H9 (cell line): ENCODE measurements at regions not wholly inside any gene's neighbourhood (a gene's known extent, or its start where the extent isn't known, plus 50 kb on each side); places are given as distances from the start of the nearest gene placed in this dataset.
"Not testable (repeated sequence)": the region's sequence is repeated elsewhere in the genome, so short reads cannot be mapped to it uniquely, and the experiment has no call there.

Source experiments
- DNase-seq: peaks from one replicate; pipeline ENCODE4 v3.0.0-alpha.2; 2017
- H2AFZ ChIP-seq: one replicate; pipeline ENCODE4 v1.6.1; 2013; ENCODE audit warnings: mild to moderate bottlenecking, low read length, control low read depth, moderate library complexity
- H2AK5ac ChIP-seq: 2 replicates; pipeline ENCODE4 v1.6.1; 2013; ENCODE audit warnings: low read length, control low read depth, mixed read lengths; ENCODE audit not compliant: insufficient read length
- H2BK120ac ChIP-seq: one replicate; pipeline ENCODE4 v1.6.1; 2013; ENCODE audit warnings: low read depth, mild to moderate bottlenecking, low read length, control low read depth, inconsistent platforms; ENCODE audit not compliant: poor library complexity, severe bottlenecking
- H2BK12ac ChIP-seq: 2 replicates; pipeline ENCODE4 v1.6.1; 2013; ENCODE audit warnings: low read length, control low read depth, mixed read lengths, low read depth; ENCODE audit not compliant: insufficient read length
- H2BK15ac ChIP-seq: 2 replicates; pipeline ENCODE4 v1.6.1; 2013; ENCODE audit warnings: low read depth, low read length, control low read depth
- H2BK20ac ChIP-seq: one replicate; pipeline ENCODE4 v1.6.1; 2013; ENCODE audit warnings: low read depth, mild to moderate bottlenecking, low read length, control low read depth, inconsistent platforms; ENCODE audit not compliant: poor library complexity, severe bottlenecking
- H2BK5ac ChIP-seq: 2 replicates; pipeline ENCODE4 v1.6.1; 2013; ENCODE audit warnings: low read length, control low read depth, mixed read lengths; ENCODE audit not compliant: insufficient read length
- H3K14ac ChIP-seq: 2 replicates; pipeline ENCODE4 v1.6.1; 2013; ENCODE audit warnings: low read length, control low read depth; ENCODE audit not compliant: insufficient read depth
- H3K18ac ChIP-seq: 2 replicates; pipeline ENCODE4 v1.6.1; 2013; ENCODE audit warnings: low read depth, mild to moderate bottlenecking, mixed read lengths, low read length, control low read depth; ENCODE audit not compliant: insufficient read length
- H3K23ac ChIP-seq: 2 replicates; pipeline ENCODE4 v1.6.1; 2013; ENCODE audit warnings: low read length, control low read depth, mixed read lengths, low read depth; ENCODE audit not compliant: insufficient read length
- H3K23me2 ChIP-seq: 2 replicates; pipeline ENCODE4 v1.6.1; 2013; ENCODE audit warnings: low read depth, mild to moderate bottlenecking, mixed read lengths, low read length, control low read depth; ENCODE audit not compliant: insufficient read length, poor library complexity, severe bottlenecking
- H3K27ac ChIP-seq: 2 replicates; pipeline ENCODE4 v1.5.1; 2013; ENCODE audit warnings: low read length, control low read depth, mixed read lengths, low read depth; ENCODE audit not compliant: insufficient read length
- H3K27me3 ChIP-seq: 2 replicates; pipeline ENCODE4 v1.6.1; 2013; ENCODE audit warnings: low read length, control low read depth, inconsistent platforms; ENCODE audit not compliant: insufficient read depth
- H3K4ac ChIP-seq: 2 replicates; pipeline ENCODE4 v1.6.1; 2013; ENCODE audit warnings: low read depth, mild to moderate bottlenecking, control low read depth, inconsistent platforms, low read length, moderate library complexity
- H3K4me1 ChIP-seq: 2 replicates; pipeline ENCODE4 v1.6.1; 2013; ENCODE audit warnings: low read length, control low read depth, inconsistent platforms; ENCODE audit not compliant: insufficient read depth
- H3K4me2 ChIP-seq: 2 replicates; pipeline ENCODE4 v1.6.1; 2013; ENCODE audit warnings: low read length, control low read depth, mixed read lengths; ENCODE audit not compliant: insufficient read length, insufficient read depth
- H3K56ac ChIP-seq: 2 replicates; pipeline ENCODE4 v1.6.1; 2013; ENCODE audit warnings: low read depth, mild to moderate bottlenecking, mixed read lengths, low read length, control low read depth; ENCODE audit not compliant: insufficient read length
- H3K79me1 ChIP-seq: 2 replicates; pipeline ENCODE4 v1.6.1; 2013; ENCODE audit warnings: low read depth, mild to moderate bottlenecking, moderate library complexity, low read length, control low read depth, inconsistent platforms; ENCODE audit not compliant: insufficient read depth, poor library complexity, severe bottlenecking
- H3K79me2 ChIP-seq: 2 replicates; pipeline ENCODE4 v1.6.1; 2013; ENCODE audit warnings: low read length, control low read depth, inconsistent platforms; ENCODE audit not compliant: insufficient read depth
- H3K9ac ChIP-seq: 2 replicates; pipeline ENCODE4 v1.6.1; 2013; ENCODE audit warnings: low read length, control low read depth, mixed read lengths; ENCODE audit not compliant: insufficient read length; ENCODE audit errors: extremely low read depth
- H3K9me3 ChIP-seq: one replicate; pipeline ENCODE4 v1.6.1; 2013; ENCODE audit warnings: low read depth, low read length, inconsistent platforms; ENCODE audit not compliant: control insufficient read depth
- H3T11ph ChIP-seq: one replicate; pipeline ENCODE4 v1.6.1; 2013; ENCODE audit warnings: mild to moderate bottlenecking, low read length, control low read depth, inconsistent platforms
- H4K20me1 ChIP-seq: one replicate; pipeline ENCODE4 v1.6.1; 2013; ENCODE audit not compliant: control insufficient read depth, insufficient read length, insufficient read depth
- H4K5ac ChIP-seq: 2 replicates; pipeline ENCODE4 v1.6.1; 2013; ENCODE audit warnings: low read depth, mild to moderate bottlenecking, mixed read lengths, low read length, control low read depth; ENCODE audit not compliant: insufficient read length
- H4K8ac ChIP-seq: replicated peaks from 2 replicates; pipeline ENCODE4 v1.6.1; 2013; ENCODE audit warnings: low read length, control low read depth, mixed read lengths, low read depth; ENCODE audit not compliant: insufficient read length
- H4K91ac ChIP-seq: 2 replicates; pipeline ENCODE4 v1.6.1; 2013; ENCODE audit warnings: low read depth, mild to moderate bottlenecking, moderate library complexity, mixed read lengths, low read length, control low read depth; ENCODE audit not compliant: insufficient read length
- H3K27ac Mint-ChIP-seq, 3 experiments: 2 replicates in 2 of 3; 3 replicates in 1 of 3; pipeline ENCODE4 v1.8.0; 2020 to 2021; ENCODE audit warnings: mixed read lengths in 3 of 3, mild to moderate bottlenecking in 1 of 3, moderate library complexity in 1 of 3
- H3K27me3 Mint-ChIP-seq: 2 replicates; pipeline ENCODE4 v1.8.0; 2021; ENCODE audit warnings: low read depth, mild to moderate bottlenecking, moderate library complexity, mixed read lengths
- H3K36me3 Mint-ChIP-seq, 3 experiments: 2 replicates in 2 of 3; 3 replicates in 1 of 3; pipeline ENCODE4 v1.8.0; 2020 to 2021; ENCODE audit warnings: low read depth in 3 of 3, mixed read lengths in 3 of 3; ENCODE audit not compliant: insufficient read depth in 1 of 3
- H3K4me1 Mint-ChIP-seq, 2 experiments: 2 replicates each; pipeline ENCODE4 v1.8.0; 2020; ENCODE audit warnings: mixed read lengths in 2 of 2
- H3K4me3 Mint-ChIP-seq, 2 experiments: 2 replicates in 1 of 2; 3 replicates in 1 of 2; pipeline ENCODE4 v1.8.0; 2020 to 2021; ENCODE audit warnings: mild to moderate bottlenecking in 2 of 2, mixed read lengths in 2 of 2, moderate library complexity in 1 of 2
- H3K9me3 Mint-ChIP-seq, 2 experiments: 2 replicates in 1 of 2; 3 replicates in 1 of 2; pipeline ENCODE4 v1.8.0; 2020; ENCODE audit warnings: mild to moderate bottlenecking in 2 of 2, mixed read lengths in 2 of 2, moderate library complexity in 1 of 2
- WGBS: extraction: QIAGEN DNeasy Blood & Tissue Kit; methylation state at CpG from one replicate; pipeline ENCODE4 v1.1.7; 2013; ENCODE audit warnings: missing lambda C conversion rate, low lambda C conversion rate, mixed read lengths; ENCODE audit not compliant: insufficient read length; ENCODE audit errors: extremely low coverage; 5-methylcytosine and 5-hydroxymethylcytosine counted together

DNA sequence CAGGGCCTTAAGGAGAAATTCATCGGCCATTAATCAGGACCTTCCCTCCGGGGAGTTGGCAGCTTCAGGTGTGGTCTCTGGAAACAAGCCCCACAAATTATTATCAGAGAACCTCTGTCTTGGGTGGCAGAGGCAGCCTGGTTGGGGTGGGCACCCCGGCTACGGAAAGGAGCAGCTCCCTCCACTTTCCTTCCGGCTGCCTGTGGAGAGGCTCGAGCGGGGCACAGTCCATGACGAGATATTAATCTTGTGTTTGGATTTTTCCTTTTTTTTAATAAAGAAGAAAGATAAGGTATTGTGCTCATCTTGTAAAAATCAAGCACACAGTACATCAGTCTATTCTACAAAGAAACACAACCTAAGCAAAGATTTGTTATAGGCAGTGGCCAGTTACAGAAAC, 98.2 kb downstream of the OR4F16 start:
- not testable (repeated sequence) for H3K27ac Mint-ChIP-seq, H4K5ac ChIP-seq, H2BK20ac ChIP-seq, H2BK120ac ChIP-seq, H3K27me3 Mint-ChIP-seq, H3K4me1 Mint-ChIP-seq, H3K79me1 ChIP-seq, H2BK15ac ChIP-seq, H3K9ac ChIP-seq, H2BK5ac ChIP-seq, H2AK5ac ChIP-seq, H3K4me1 ChIP-seq, H3K4me2 ChIP-seq, H3K27ac ChIP-seq, H2BK12ac ChIP-seq, H3K14ac ChIP-seq, H3K23me2 ChIP-seq, H3K36me3 Mint-ChIP-seq, H3K4me3 Mint-ChIP-seq, H4K8ac ChIP-seq, H3K9me3 ChIP-seq, H3K23ac ChIP-seq, H3K18ac ChIP-seq, H4K91ac ChIP-seq, H4K20me1 ChIP-seq, H3T11ph ChIP-seq, H3K9me3 Mint-ChIP-seq, H3K4ac ChIP-seq, H3K56ac ChIP-seq, H3K27me3 ChIP-seq, H2AFZ ChIP-seq, H3K79me2 ChIP-seq, DNase-seq
- WGBS = no CpG with 5 or more reads among the region's 8 CpGs
